ENCODE measurements at regions not wholly inside any gene's neighbourhood (a gene's known extent, or its start where the extent isn't known, plus 50 kb on each side); places are given as distances from the start of the nearest gene placed in this dataset.

GRCh38 chr7:148950806-148951205 lies 66.7 kb upstream of the EZH2 start:
- DNase-seq, result no peak

GRCh38 chr7:148944935-148945934 lies 61.1 kb upstream of the EZH2 start:
- no peak for DNase-seq

GRCh38 chr7:148941598-148942275 lies 57.6 kb upstream of the EZH2 start:
- peak; percentile 70 to 76 for DNase-seq

GRCh38 chr7:148940702-148941597 lies 56.9 kb upstream of the EZH2 start:
- peak; percentile 74 to 84 for DNase-seq

- DNase-seq, result no peak
These were observed 55.2 kb upstream of the EZH2 start for GRCh38 chr7:148939128-148939755.

GRCh38 chr7:148935451-148935850 lies 51.4 kb upstream of the EZH2 start:
- DNase-seq, result no peak

All from CD4-positive, alpha-beta T cell treated with Interferon alpha-2 for 1 hour (primary cell).